Lower leg skin (tissue), 4 donors: ENCODE measurements at regions not wholly inside any gene's neighbourhood (a gene's known extent, or its start where the extent isn't known, plus 50 kb on each side); places are given as distances from the start of the nearest gene placed in this dataset.

Source experiments
- DNase-seq, 2 donors: peaks; one replicate each; pipeline ENCODE4 v3.0.0-alpha.2; 2019; ENCODE audit warnings: low spot score in 2 of 2
- H3K4me3 ChIP-seq: fragments of 200-600 bp; sonication (generic); 2 replicates; pipeline ENCODE4 v1.5.1; 2017; ENCODE audit warnings: mild to moderate bottlenecking, low read depth; ENCODE audit not compliant: poor library complexity, severe bottlenecking
- CTCF ChIP-seq, 3 donors: fragments of 450-650 bp; IDR thresholded peaks; one replicate each; pipeline ENCODE4 v1.5.1; 2016; ENCODE audit warnings: antibody characterized with exemption in 3 of 3, mild to moderate bottlenecking in 3 of 3, moderate library complexity in 2 of 3
- POLR2A ChIP-seq, 2 donors: fragments of 450-650 bp; IDR thresholded peaks; one replicate each; pipeline ENCODE4 v1.6.1; 2016 to 2017; ENCODE audit warnings: antibody characterized with exemption in 2 of 2, mild to moderate bottlenecking in 1 of 2, moderate library complexity in 1 of 2
- WGBS, 2 donors: methylation state at CpG; one replicate each; pipeline ENCODE4 v1.1.5; 2018; 5-methylcytosine and 5-hydroxymethylcytosine counted together
- intact Hi-C: fragments of 100-400 bp; cut with DNase I; formaldehyde crosslinking; loops from one replicate; pipeline ENCODE4 v1.15.0; 2023; ENCODE audit warnings: low total_unique reads

GRCh38 chr4:148800940-148801339 is 358.7 kb upstream of the NR3C2 start:
- WGBS, 2 donors = 71 to 77% methylated on average over 4 of the region's 4 CpGs
- TF ChIP-seq CTCF (IDR thresholded peaks at IDR 0.05) (no peak), POLR2A (IDR thresholded peaks at IDR 0.05) (no peak)
- intact Hi-C loops = no loop called here
- H3K4me3 ChIP-seq = no peak overlapping the region
- no peak for DNase-seq

- no peak for DNase-seq
- no peak overlapping the region for H3K4me3 ChIP-seq
- WGBS, 2 donors = 81% methylated on average over 1 of the region's 1 CpG
- TF ChIP-seq CTCF (IDR thresholded peaks at IDR 0.05) = no peak
- TF ChIP-seq POLR2A (IDR thresholded peaks at IDR 0.05) = no peak
- intact Hi-C loops = no loop called here
These were observed 358.2 kb upstream of the NR3C2 start for GRCh38 chr4:148800336-148800885.

- 76 to 86% methylated on average over 7 of the region's 7 CpGs for WGBS, 2 donors
- intact Hi-C loops = no loop called here
- no peak overlapping the region for H3K4me3 ChIP-seq
- TF ChIP-seq CTCF (IDR thresholded peaks at IDR 0.05) (no peak), POLR2A (IDR thresholded peaks at IDR 0.05) (no peak)
- no peak for DNase-seq
These were observed 353.1 kb upstream of the NR3C2 start for GRCh38 chr4:148795156-148795864.

- intact Hi-C loops = no loop called here
- no peak overlapping the region for H3K4me3 ChIP-seq
- WGBS, 2 donors = 94 to 98% methylated on average over 2 of the region's 2 CpGs
- TF ChIP-seq POLR2A (IDR thresholded peaks at IDR 0.05) (no peak), CTCF (IDR thresholded peaks at IDR 0.05) (no peak)
- no peak for DNase-seq
These were observed 351.0 kb upstream of the NR3C2 start for GRCh38 chr4:148793221-148793620.

GRCh38 chr4:148790691-148791090 is 348.5 kb upstream of the NR3C2 start:
- intact Hi-C loops = no loop called here
- TF ChIP-seq POLR2A (IDR thresholded peaks at IDR 0.05) (no peak), CTCF (IDR thresholded peaks at IDR 0.05) (no peak)
- H3K4me3 ChIP-seq = no peak overlapping the region
- no peak for DNase-seq
- WGBS, 2 donors = 78 to 81% methylated on average over 5 of the region's 5 CpGs

- H3K4me3 ChIP-seq = no peak overlapping the region
- TF ChIP-seq CTCF (IDR thresholded peaks at IDR 0.05) = no peak
- TF ChIP-seq POLR2A (IDR thresholded peaks at IDR 0.05) = no peak
- WGBS, 2 donors = 79 to 80% methylated on average over 5 of the region's 5 CpGs
- DNase-seq = no peak
- intact Hi-C loops = no loop called here
These were observed 348.0 kb upstream of the NR3C2 start for GRCh38 chr4:148790246-148790645.
